ENCODE measurements at regions not wholly inside any gene's neighbourhood (a gene's known extent, or its start where the extent isn't known, plus 50 kb on each side); places are given as distances from the start of the nearest gene placed in this dataset.

- Histone ChIP-seq H3K4me1 (peaks cover 14% of the 10 kb centered on the region), H3K27ac (no peak overlapping the region), H3K36me3 (no peaks in the 10 kb centered on the region), H3K27me3 (no peaks in the 10 kb centered on the region), H3K9me3 (no peaks in the 10 kb centered on the region), H3K4me3 (no peak overlapping the region)
- DNase-seq (ENCODE audit: extremely low spot score in 2 of 2) = no peak
- intact Hi-C loops (cut with DNase I) = no loop called here
- no peak for TF ChIP-seq POLR2AphosphoS5 (IDR thresholded peaks at IDR 0.05; ENCODE audit: insufficient read depth in 1 of 2, low read depth in 1 of 2)
- TF ChIP-seq CTCF (IDR thresholded peaks at IDR 0.05) = no peak
- TF ChIP-seq POLR2A (IDR thresholded peaks at IDR 0.05) = no peak
Measured at GRCh38 chr10:33657913-33658312, 323.4 kb upstream of the NRP1 start.

- DNase-seq (ENCODE audit: extremely low spot score in 2 of 2) = no peak
- TF ChIP-seq CTCF (IDR thresholded peaks at IDR 0.05) (no peak), POLR2AphosphoS5 (IDR thresholded peaks at IDR 0.05; ENCODE audit: insufficient read depth in 1 of 2, low read depth in 1 of 2) (no peak), POLR2A (IDR thresholded peaks at IDR 0.05) (no peak)
- Histone ChIP-seq H3K36me3 (no peaks in the 10 kb centered on the region), H3K4me1 (peaks cover 10% of the 10 kb centered on the region), H3K27ac (no peak overlapping the region), H3K27me3 (no peaks in the 10 kb centered on the region), H3K4me3 (no peak overlapping the region), H3K9me3 (no peaks in the 10 kb centered on the region)
- intact Hi-C loops (cut with DNase I) = no loop called here
Measured at GRCh38 chr10:33657154-33657908, 322.9 kb upstream of the NRP1 start.

GRCh38 chr10:33655921-33656320, 321.5 kb upstream of the NRP1 start:
- H3K27ac ChIP-seq = no peak overlapping the region
- H3K4me1 ChIP-seq = no peaks in the 10 kb centered on the region
- intact Hi-C loops (cut with DNase I) = no loop called here
- TF ChIP-seq POLR2A (IDR thresholded peaks at IDR 0.05) = no peak
- TF ChIP-seq POLR2AphosphoS5 (IDR thresholded peaks at IDR 0.05; ENCODE audit: insufficient read depth in 1 of 2, low read depth in 1 of 2) = no peak
- no peak for TF ChIP-seq CTCF (IDR thresholded peaks at IDR 0.05)
- H3K27me3 ChIP-seq = no peaks in the 10 kb centered on the region
- H3K9me3 ChIP-seq = no peaks in the 10 kb centered on the region
- no peak overlapping the region for H3K4me3 ChIP-seq
- no peak for DNase-seq (ENCODE audit: extremely low spot score in 2 of 2)
- no peaks in the 10 kb centered on the region for H3K36me3 ChIP-seq

GRCh38 chr10:33655165-33655815, 320.8 kb upstream of the NRP1 start:
- intact Hi-C loops (cut with DNase I) = no loop called here
- DNase-seq (ENCODE audit: extremely low spot score in 2 of 2) = no peak
- Histone ChIP-seq H3K4me1 (no peaks in the 10 kb centered on the region), H3K36me3 (no peaks in the 10 kb centered on the region), H3K27me3 (no peaks in the 10 kb centered on the region), H3K27ac (no peak overlapping the region), H3K9me3 (no peaks in the 10 kb centered on the region), H3K4me3 (no peak overlapping the region)
- TF ChIP-seq CTCF (IDR thresholded peaks at IDR 0.05) (no peak), POLR2AphosphoS5 (IDR thresholded peaks at IDR 0.05; ENCODE audit: insufficient read depth in 1 of 2, low read depth in 1 of 2) (no peak), POLR2A (IDR thresholded peaks at IDR 0.05) (no peak)
